K562 (cell line): ENCODE measurements at regions not wholly inside any gene's neighbourhood (a gene's known extent, or its start where the extent isn't known, plus 50 kb on each side); places are given as distances from the start of the nearest gene placed in this dataset.
"Not testable (repeated sequence)": the region's sequence is repeated elsewhere in the genome, so short reads cannot be mapped to it uniquely, and the experiment has no call there.

Experiments
- ATAC-seq: fragments of 200-7000 bp; cut with Tn5 transposase; 3 replicates; pipeline ENCODE4 v1.9.1; 2020; ENCODE audit warnings: moderate library complexity
- BruUV-seq: library from RNA; stranded (reverse); fragments of 400-500 nt; replicated peaks from 2 replicates; lab custom pipeline; 2021; lab: Mats Ljungman, UMichigan
- CTCF ChIA-PET: fragments of 300-600 bp; formaldehyde crosslinking; extraction: SDS; loops from one replicate; lab custom pipeline; 2021; ENCODE audit warnings: low intra/inter-chr PET ratio; lab: Yijun Ruan, JAX
- POLR2A ChIA-PET: fragments of 300-600, 350-650 bp; sonication (Branson Sonifier 250); formaldehyde crosslinking; extraction: SDS; loops from one replicate; lab custom pipeline; 2021; ENCODE audit warnings: antibody characterized with exemption, inconsistent platforms; lab: Yijun Ruan, JAX
- DNase-seq, 4 experiments: peaks; one replicate each; pipeline versions ENCODE4 v3.0.0 to v3.0.0-alpha.2; 2011 to 2018; ENCODE audit warnings: low spot score in 3 of 4, mixed read lengths in 3 of 4; ENCODE audit errors: extremely low read depth in 1 of 4
- FAIRE-seq: peaks from 2 replicates; lab custom pipeline; 2011; peaks lifted over from hg19 to GRCh38; lab: Jason Lieb, UNC
- H2AFZ ChIP-seq: 2 replicates; pipeline ENCODE4 v1.6.0; 2011; ENCODE audit warnings: low read depth, low read length, control low read depth, inconsistent platforms
- H3K27ac ChIP-seq: fragments of 200-600 bp; 3 replicates; pipeline ENCODE4 v1.8.0; 2011; ENCODE audit warnings: low read depth, mild to moderate bottlenecking, control low read depth, inconsistent platforms, low read length, moderate library complexity, mixed read lengths; ENCODE audit errors: extremely low read depth
- H3K27me3 ChIP-seq, 2 experiments: fragments of 300-600 bp in 1 of 2; 2 replicates in 1 of 2; 3 replicates in 1 of 2; pipeline versions ENCODE4 v1.6.0 to v1.8.0; 2011; ENCODE audit warnings: inconsistent platforms in 2 of 2, low read length in 2 of 2, mild to moderate bottlenecking in 1 of 2, mixed read lengths in 1 of 2, moderate library complexity in 1 of 2; ENCODE audit not compliant: control insufficient read depth in 2 of 2, insufficient read depth in 2 of 2
- H3K36me3 ChIP-seq: fragments of 300-600 bp; 3 replicates; pipeline ENCODE4 v1.8.0; 2011; ENCODE audit warnings: mild to moderate bottlenecking, low read length, inconsistent platforms; ENCODE audit not compliant: control insufficient read depth, insufficient read depth
- H3K4me1 ChIP-seq, 2 experiments: fragments of 200-600 bp in 1 of 2; replicated peaks in 1 of 2; 2 replicates in 1 of 2; 3 replicates in 1 of 2; pipeline versions ENCODE4 v1.5.1 to v1.8.0; 2011; ENCODE audit warnings: inconsistent platforms in 2 of 2, low read length in 2 of 2, mild to moderate bottlenecking in 1 of 2, mixed read lengths in 1 of 2, moderate library complexity in 1 of 2; ENCODE audit not compliant: control insufficient read depth in 2 of 2, insufficient read depth in 2 of 2
- H3K4me2 ChIP-seq: 2 replicates; pipeline ENCODE4 v1.6.1; 2011; ENCODE audit warnings: low read length, control low read depth, inconsistent platforms, mixed read lengths; ENCODE audit not compliant: insufficient read depth
- H3K4me3 ChIP-seq: fragments of 200-600 bp; sonication (generic), shearing (Covaris generic); 2 replicates; pipeline ENCODE4 v1.5.1; 2016; ENCODE audit warnings: control low read depth, inconsistent platforms
- H3K79me2 ChIP-seq: fragments of 200-600 bp; 3 replicates; pipeline ENCODE4 v1.8.0; 2011; ENCODE audit warnings: low read length, inconsistent platforms; ENCODE audit not compliant: control insufficient read depth, insufficient read depth
- H3K9ac ChIP-seq, 2 experiments: 2 replicates each; pipeline versions ENCODE4 v1.6.0 to v1.6.1; 2011; ENCODE audit warnings: low read depth in 2 of 2, low read length in 2 of 2, control low read depth in 1 of 2, inconsistent platforms in 1 of 2, mild to moderate bottlenecking in 1 of 2, mixed read lengths in 1 of 2; ENCODE audit not compliant: insufficient read depth in 1 of 2
- H3K9me1 ChIP-seq: one replicate; pipeline ENCODE4 v1.6.0; 2011; ENCODE audit warnings: inconsistent platforms, mild to moderate bottlenecking, low read length, moderate library complexity; ENCODE audit not compliant: control insufficient read depth, insufficient read depth
- H3K9me3 ChIP-seq: replicated peaks from 2 replicates; pipeline ENCODE4 v1.5.1; 2011; ENCODE audit warnings: low read depth, low read length, inconsistent platforms; ENCODE audit not compliant: control insufficient read depth, insufficient read depth
- H4K20me1 ChIP-seq: replicated peaks from 2 replicates; pipeline ENCODE4 v1.6.1; 2011; ENCODE audit warnings: low read length, inconsistent platforms, mixed read lengths; ENCODE audit not compliant: control insufficient read depth, insufficient read depth
- CTCF ChIP-seq, 3 experiments: IDR thresholded peaks in 2 of 3; conservative IDR thresholded peaks in 1 of 3; 2 replicates each; pipeline ENCODE4 v1.5.1; 2011 to 2012; ENCODE audit warnings: low read length in 3 of 3, mild to moderate bottlenecking in 3 of 3, control low read depth in 2 of 3, improper control_type of control experiment in 1 of 3, inconsistent platforms in 1 of 3, low read depth in 1 of 3, mixed read lengths in 1 of 3, moderate library complexity in 1 of 3; ENCODE audit not compliant: insufficient read depth in 2 of 3
- RAD21 ChIP-seq, 2 experiments: fragments of 250-450 bp in 1 of 2; fragments of 450-650 bp in 1 of 2; sonication (Bioruptor Pico) in 1 of 2; formaldehyde crosslinking in 1 of 2; IDR thresholded peaks in 1 of 2; conservative IDR thresholded peaks in 1 of 2; 2 replicates each; pipeline versions ENCODE4 v1.4.0 to v1.8.0; 2020 to 2022; ENCODE audit warnings: mild to moderate bottlenecking in 2 of 2, moderate library complexity in 1 of 2
- REST ChIP-seq, 2 experiments: fragments of 450-650 bp; formaldehyde crosslinking in 1 of 2; IDR thresholded peaks; 2 replicates each; pipeline versions ENCODE4 v1.4.0 to v1.6.1; 2014 to 2020; ENCODE audit warnings: mild to moderate bottlenecking in 2 of 2, borderline replicate concordance in 1 of 2, low read depth in 1 of 2
- in situ Hi-C: fragments of 300-500 bp; cut with MboI; formaldehyde crosslinking; loops from 4 replicates; pipeline ENCODE4 v1.15.0; 2018; ENCODE audit warnings: inconsistent platforms, mixed read lengths
- intact Hi-C: fragments of 100-400 bp; cut with micrococcal nuclease; formaldehyde crosslinking; loops from 2 replicates; pipeline ENCODE4 v1.14.2; 2022

- in situ Hi-C loops; H3K4me1 ChIP-seq; BruUV-seq; H3K9me3 ChIP-seq; DNase-seq; H4K20me1 ChIP-seq; H3K9ac ChIP-seq; H3K27ac ChIP-seq; H3K4me3 ChIP-seq; H3K9me1 ChIP-seq; H3K36me3 ChIP-seq; H3K79me2 ChIP-seq; H3K27me3 ChIP-seq; H3K4me2 ChIP-seq; POLR2A ChIA-PET; H2AFZ ChIP-seq; TF ChIP-seq REST (CRISPR knock-in tag; IDR thresholded peaks at IDR 0.05; ENCODE audit: low read depth): not testable (repeated sequence)
- FAIRE-seq (peak; percentile 58), ATAC-seq (peak; percentile 73)
- TF ChIP-seq RAD21 (CRISPR knock-in tag; conservative IDR thresholded peaks at IDR 0.05 in 1 of 2, IDR thresholded peaks at IDR 0.05 in 1 of 2) (peak; percentile 68 to 71), CTCF (IDR thresholded peaks at IDR 0.05 in 2 of 3, conservative IDR thresholded peaks at IDR 0.05 in 1 of 3; ENCODE audit: insufficient read depth in 2 of 3, low read depth in 1 of 3, low read length in 3 of 3) (peak in 2 of 3 experiments; percentile 18 to 58; a peak in 2 of 6 replicates), REST (IDR thresholded peaks at IDR 0.05; ENCODE audit: borderline replicate concordance) (peak; percentile 53; the same call in 1 of the 2 replicates)
- CTCF ChIA-PET = interaction anchor here (0.8 to 1.1 kb wide), 2 partner anchors 62 to 111 kb away, joined by 3 read pairs; no protein-coding TSS in a partner anchor
- intact Hi-C loops = loop anchor here (1.0 kb wide), 1 partner anchor 61 kb away; no protein-coding TSS in a partner anchor
Measured at GRCh38 chr7:76130661-76131060, 71.0 kb upstream of the SRRM3 start.
